OCI-LY7 (cell line): ENCODE measurements at regions not wholly inside any gene's neighbourhood (a gene's known extent, or its start where the extent isn't known, plus 50 kb on each side); places are given as distances from the start of the nearest gene placed in this dataset.

Source experiments
- EZH2phosphoT487 ChIP-seq: fragments of 200-600 bp; sonication (generic); IDR thresholded peaks from 2 replicates; pipeline ENCODE4 v1.6.1; 2018; ENCODE audit warnings: low read depth, borderline replicate concordance, mild to moderate bottlenecking, mixed run types, antibody characterized with exemption, low read length, moderate library complexity, mixed read lengths
- TF ChIP-seq, protein P1 (sequence below): fragments of 200-600 bp; sonication (generic); conservative IDR thresholded peaks from 2 replicates; pipeline ENCODE4 v1.5.1; 2014; ENCODE audit warnings: mild to moderate bottlenecking, antibody characterized with exemption, low read length, moderate library complexity, mixed read lengths

DNA sequence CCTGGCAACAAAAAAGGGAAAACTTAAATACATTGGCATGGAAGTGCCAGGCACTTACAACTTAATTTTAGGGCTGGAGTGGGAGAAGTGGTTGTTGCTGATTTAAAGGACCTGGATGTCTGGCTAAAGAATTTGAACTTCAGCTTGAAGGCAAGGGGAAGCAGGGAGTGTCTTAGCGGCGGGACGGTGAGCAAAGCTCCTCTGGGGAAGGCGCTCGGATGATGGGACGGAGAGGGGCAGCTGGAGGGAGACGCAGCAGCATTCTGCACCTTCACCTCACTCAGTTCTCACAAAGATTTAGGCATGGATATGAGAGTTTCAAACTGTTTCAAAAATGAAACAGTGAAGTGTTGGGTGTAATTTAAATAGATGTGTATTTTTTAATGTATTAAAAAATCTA lies 967.1 kb downstream of the BRD1 start:
- TF ChIP-seq, protein P1, sequence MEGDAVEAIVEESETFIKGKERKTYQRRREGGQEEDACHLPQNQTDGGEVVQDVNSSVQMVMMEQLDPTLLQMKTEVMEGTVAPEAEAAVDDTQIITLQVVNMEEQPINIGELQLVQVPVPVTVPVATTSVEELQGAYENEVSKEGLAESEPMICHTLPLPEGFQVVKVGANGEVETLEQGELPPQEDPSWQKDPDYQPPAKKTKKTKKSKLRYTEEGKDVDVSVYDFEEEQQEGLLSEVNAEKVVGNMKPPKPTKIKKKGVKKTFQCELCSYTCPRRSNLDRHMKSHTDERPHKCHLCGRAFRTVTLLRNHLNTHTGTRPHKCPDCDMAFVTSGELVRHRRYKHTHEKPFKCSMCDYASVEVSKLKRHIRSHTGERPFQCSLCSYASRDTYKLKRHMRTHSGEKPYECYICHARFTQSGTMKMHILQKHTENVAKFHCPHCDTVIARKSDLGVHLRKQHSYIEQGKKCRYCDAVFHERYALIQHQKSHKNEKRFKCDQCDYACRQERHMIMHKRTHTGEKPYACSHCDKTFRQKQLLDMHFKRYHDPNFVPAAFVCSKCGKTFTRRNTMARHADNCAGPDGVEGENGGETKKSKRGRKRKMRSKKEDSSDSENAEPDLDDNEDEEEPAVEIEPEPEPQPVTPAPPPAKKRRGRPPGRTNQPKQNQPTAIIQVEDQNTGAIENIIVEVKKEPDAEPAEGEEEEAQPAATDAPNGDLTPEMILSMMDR = no peak
- no peak for TF ChIP-seq EZH2phosphoT487
